Kidney (tissue), 13 donors: ENCODE measurements at regions not wholly inside any gene's neighbourhood (a gene's known extent, or its start where the extent isn't known, plus 50 kb on each side); places are given as distances from the start of the nearest gene placed in this dataset.

Experiments
- DNase-seq, 5 donors: peaks; one replicate each; pipeline ENCODE4 v3.0.0-alpha.2; 2013 to 2020
- FAIRE-seq: peaks from 2 replicates; lab custom pipeline; 2012; peaks lifted over from hg19 to GRCh38; lab: Jason Lieb, UNC
- H3K27ac ChIP-seq, 2 donors: one replicate each; pipeline ENCODE4 v1.7.0; 2013; ENCODE audit warnings: low read depth in 2 of 2, low read length in 2 of 2, inconsistent platforms in 1 of 2
- H3K27me3 ChIP-seq: one replicate; pipeline ENCODE4 v1.7.1; 2013; ENCODE audit warnings: low read length, inconsistent platforms; ENCODE audit not compliant: control insufficient read depth, insufficient read depth
- H3K36me3 ChIP-seq, 3 donors: one replicate each; pipeline versions ENCODE4 v1.7.0 to v1.7.1; 2013; ENCODE audit warnings: low read length in 3 of 3, control low read depth in 1 of 3, inconsistent platforms in 1 of 3; ENCODE audit not compliant: insufficient read depth in 3 of 3, control insufficient read depth in 2 of 3
- H3K4me1 ChIP-seq, 3 donors: one replicate each; pipeline versions ENCODE4 v1.7.0 to v1.7.1; 2013; ENCODE audit warnings: low read length in 3 of 3, inconsistent platforms in 1 of 3, low read depth in 1 of 3; ENCODE audit not compliant: control insufficient read depth in 2 of 3, insufficient read depth in 2 of 3
- H3K4me3 ChIP-seq, 3 donors: one replicate each; pipeline versions ENCODE4 v1.7.0 to v1.8.1; 2013; ENCODE audit warnings: low read length in 3 of 3, control low read depth in 1 of 3, inconsistent platforms in 1 of 3
- H3K9ac ChIP-seq, 3 donors: one replicate each; pipeline versions ENCODE4 v1.7.0 to v1.7.1; 2013; ENCODE audit warnings: low read length in 3 of 3, control low read depth in 1 of 3, inconsistent platforms in 1 of 3
- H3K9me3 ChIP-seq, 3 donors: one replicate each; pipeline versions ENCODE4 v1.7.0 to v1.7.1; 2013; ENCODE audit warnings: low read length in 3 of 3, control low read depth in 1 of 3, inconsistent platforms in 1 of 3; ENCODE audit not compliant: control insufficient read depth in 2 of 3, insufficient read depth in 1 of 3
- intact Hi-C: fragments of 100-400 bp; cut with DNase I; formaldehyde crosslinking; loops from one replicate; pipeline ENCODE4 v1.11.1; 2022
- TF ChIP-seq, protein P1 (sequence below): IDR thresholded peaks from 3 replicates; pipeline ENCODE4 v1.5.1; 2012; ENCODE audit warnings: mild to moderate bottlenecking, moderate library complexity, borderline replicate concordance; ENCODE audit not compliant: insufficient read depth; ENCODE audit errors: extremely low read depth
- donor health status: control.
- donor health status: control.
- donor health status: control.
- donor health status: control.
- donor health status: control.
- donor health status: DM: yes; HTN: yes; CAD: no.
- donor health status: Normal renal cell carcinoma (clear cell type).

GRCh38 chr2:206219957-206220356 lies 54.5 kb upstream of the ZDBF2 start:
- TF ChIP-seq, protein P1, sequence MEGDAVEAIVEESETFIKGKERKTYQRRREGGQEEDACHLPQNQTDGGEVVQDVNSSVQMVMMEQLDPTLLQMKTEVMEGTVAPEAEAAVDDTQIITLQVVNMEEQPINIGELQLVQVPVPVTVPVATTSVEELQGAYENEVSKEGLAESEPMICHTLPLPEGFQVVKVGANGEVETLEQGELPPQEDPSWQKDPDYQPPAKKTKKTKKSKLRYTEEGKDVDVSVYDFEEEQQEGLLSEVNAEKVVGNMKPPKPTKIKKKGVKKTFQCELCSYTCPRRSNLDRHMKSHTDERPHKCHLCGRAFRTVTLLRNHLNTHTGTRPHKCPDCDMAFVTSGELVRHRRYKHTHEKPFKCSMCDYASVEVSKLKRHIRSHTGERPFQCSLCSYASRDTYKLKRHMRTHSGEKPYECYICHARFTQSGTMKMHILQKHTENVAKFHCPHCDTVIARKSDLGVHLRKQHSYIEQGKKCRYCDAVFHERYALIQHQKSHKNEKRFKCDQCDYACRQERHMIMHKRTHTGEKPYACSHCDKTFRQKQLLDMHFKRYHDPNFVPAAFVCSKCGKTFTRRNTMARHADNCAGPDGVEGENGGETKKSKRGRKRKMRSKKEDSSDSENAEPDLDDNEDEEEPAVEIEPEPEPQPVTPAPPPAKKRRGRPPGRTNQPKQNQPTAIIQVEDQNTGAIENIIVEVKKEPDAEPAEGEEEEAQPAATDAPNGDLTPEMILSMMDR: no peak
- no peak overlapping the region for H3K27ac ChIP-seq
- intact Hi-C loops: no loop called here
- H3K9me3 ChIP-seq: peaks cover 0 to 2% (median 0%) of the 10 kb centered on the region in 3 donors
- H3K36me3 ChIP-seq: no peaks in the 10 kb centered on the region
- no peaks in the 10 kb centered on the region for H3K27me3 ChIP-seq
- no peak overlapping the region for H3K4me3 ChIP-seq
- H3K9ac ChIP-seq: no peak overlapping the region
- FAIRE-seq: no peak
- no peaks in the 10 kb centered on the region for H3K4me1 ChIP-seq
- DNase-seq: no peak

- Histone ChIP-seq H3K4me3 (no peak overlapping the region), H3K9me3 (peaks cover 0 to 2% (median 0%) of the 10 kb centered on the region in 3 donors), H3K36me3 (no peaks in the 10 kb centered on the region), H3K4me1 (no peaks in the 10 kb centered on the region), H3K9ac (no peak overlapping the region), H3K27me3 (no peaks in the 10 kb centered on the region), H3K27ac (no peak overlapping the region)
- DNase-seq (no peak), FAIRE-seq (no peak)
- intact Hi-C loops: no loop called here
- TF ChIP-seq, protein P1: no peak
Observed at GRCh38 chr2:206220997-206221396, 53.5 kb upstream of the ZDBF2 start.
